Progenitor cell of endocrine pancreas (in vitro differentiated cells): ENCODE measurements at regions not wholly inside any gene's neighbourhood (a gene's known extent, or its start where the extent isn't known, plus 50 kb on each side); places are given as distances from the start of the nearest gene placed in this dataset.

Source experiments
- DNase-seq: peaks from one replicate; pipeline ENCODE4 v3.0.0; 2021; ENCODE audit warnings: low spot score; ENCODE audit not compliant: unreplicated experiment
- H3K27ac Mint-ChIP-seq: 2 replicates; pipeline ENCODE4 v1.8.0; 2021; ENCODE audit warnings: mild to moderate bottlenecking, moderate library complexity, mixed read lengths
- H3K27me3 Mint-ChIP-seq: 2 replicates; pipeline ENCODE4 v1.8.0; 2021; ENCODE audit warnings: mixed read lengths
- H3K36me3 Mint-ChIP-seq: 2 replicates; pipeline ENCODE4 v1.8.0; 2022; ENCODE audit warnings: mixed read lengths; ENCODE audit not compliant: insufficient read depth
- H3K4me1 Mint-ChIP-seq: 2 replicates; pipeline ENCODE4 v1.8.0; 2021; ENCODE audit warnings: low read depth, mixed read lengths
- H3K4me3 Mint-ChIP-seq: 2 replicates; pipeline ENCODE4 v1.8.0; 2021; ENCODE audit warnings: low read depth, mild to moderate bottlenecking, moderate library complexity, mixed read lengths
- H3K9me3 Mint-ChIP-seq: 2 replicates; pipeline ENCODE4 v1.8.0; 2021; ENCODE audit warnings: low read depth, mixed read lengths
- CTCF ChIP-seq: fragments of 200-600 bp; sonication (generic); IDR thresholded peaks from one replicate; pipeline ENCODE4 v1.5.0; 2021; ENCODE audit warnings: antibody characterized with exemption, mild to moderate bottlenecking; ENCODE audit not compliant: unreplicated experiment

DNA sequence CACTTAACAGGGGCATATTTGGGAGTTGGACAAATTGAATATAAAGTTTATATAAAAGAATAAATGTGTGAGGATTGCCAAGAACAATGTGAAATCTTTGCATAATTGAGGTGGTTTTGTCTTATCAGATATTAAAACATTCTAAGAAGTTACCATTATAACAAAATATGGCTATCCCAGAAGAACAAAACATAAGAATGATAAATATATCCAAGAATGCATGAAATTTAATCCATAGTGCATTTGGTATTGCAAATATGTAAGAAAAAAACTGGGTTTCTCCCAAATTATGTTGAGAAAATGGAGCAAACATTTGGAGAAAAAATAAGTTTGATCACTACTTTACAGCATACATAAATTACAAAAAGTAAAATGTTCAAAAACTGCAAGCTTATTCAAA is 562.4 kb downstream of the RNF144A start:
- TF ChIP-seq CTCF = no peak

DNA sequence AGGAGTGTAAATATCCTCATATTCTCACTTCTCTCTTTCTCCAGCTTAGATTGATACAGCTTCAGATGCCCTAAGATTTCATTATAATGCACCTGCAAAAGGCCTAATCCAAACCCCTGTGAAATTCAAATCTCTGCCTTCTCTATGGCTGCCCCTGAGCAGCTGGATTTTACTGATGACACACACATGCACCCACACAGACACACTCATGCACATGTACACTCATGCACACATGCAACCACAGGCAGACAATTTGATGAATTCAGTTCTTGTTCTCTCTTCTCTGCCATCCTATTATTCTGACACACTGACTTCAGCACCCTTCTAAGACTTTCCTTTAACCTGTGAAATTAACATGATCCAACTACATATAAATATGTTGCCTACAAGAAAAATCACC is 563.2 kb downstream of the RNF144A start:
- Mint-ChIP-seq H3K27me3 (no peaks in the 10 kb centered on the region), H3K9me3 (peaks cover 6% of the 10 kb centered on the region), H3K36me3 (no peaks in the 10 kb centered on the region), H3K4me3 (no peak overlapping the region), H3K27ac (no peak overlapping the region), H3K4me1 (peaks cover 2% of the 10 kb centered on the region)
- no peak for TF ChIP-seq CTCF
- DNase-seq = no peak

More for the DNA sequence above, 562.4 kb downstream of the RNF144A start:
- H3K36me3 Mint-ChIP-seq = no peaks in the 10 kb centered on the region
- peaks cover 2% of the 10 kb centered on the region for H3K4me1 Mint-ChIP-seq
- no peak overlapping the region for H3K4me3 Mint-ChIP-seq
- peaks cover 6% of the 10 kb centered on the region for H3K9me3 Mint-ChIP-seq
- no peak for DNase-seq
- H3K27ac Mint-ChIP-seq = no peak overlapping the region
- H3K27me3 Mint-ChIP-seq = no peaks in the 10 kb centered on the region

- Mint-ChIP-seq H3K4me1 (no peaks in the 10 kb centered on the region), H3K27me3 (peaks cover 11% of the 10 kb centered on the region), H3K36me3 (no peaks in the 10 kb centered on the region), H3K27ac (no peak overlapping the region), H3K9me3 (no peaks in the 10 kb centered on the region), H3K4me3 (no peak overlapping the region)
- no peak for DNase-seq
- TF ChIP-seq CTCF = no peak
Observed at GRCh38 chr2:7490672-7491071, 573.5 kb downstream of the RNF144A start.

DNA sequence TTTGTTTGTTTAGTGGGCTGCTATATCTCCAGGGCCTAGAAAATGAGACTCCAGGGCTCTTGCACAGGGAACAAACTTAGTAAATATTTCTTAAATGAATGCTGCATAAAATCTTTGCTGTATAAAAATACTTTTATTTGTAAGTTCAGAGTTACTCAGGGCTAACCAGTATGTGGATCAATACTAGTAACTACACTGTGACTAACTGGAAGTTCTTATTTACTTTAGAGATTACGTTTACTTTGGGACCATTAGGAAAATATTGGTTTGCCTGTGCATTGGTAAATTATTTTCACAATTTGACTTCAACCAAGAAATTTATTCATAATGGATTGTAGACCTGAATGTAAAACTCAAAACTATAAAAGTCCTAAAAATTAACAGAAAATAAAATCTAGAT is 575.5 kb downstream of the RNF144A start:
- Mint-ChIP-seq H3K9me3 (no peaks in the 10 kb centered on the region), H3K4me3 (no peak overlapping the region), H3K27me3 (peaks cover 6% of the 10 kb centered on the region), H3K36me3 (no peaks in the 10 kb centered on the region), H3K27ac (no peak overlapping the region), H3K4me1 (no peaks in the 10 kb centered on the region)
- TF ChIP-seq CTCF = no peak
- DNase-seq = no peak

DNA sequence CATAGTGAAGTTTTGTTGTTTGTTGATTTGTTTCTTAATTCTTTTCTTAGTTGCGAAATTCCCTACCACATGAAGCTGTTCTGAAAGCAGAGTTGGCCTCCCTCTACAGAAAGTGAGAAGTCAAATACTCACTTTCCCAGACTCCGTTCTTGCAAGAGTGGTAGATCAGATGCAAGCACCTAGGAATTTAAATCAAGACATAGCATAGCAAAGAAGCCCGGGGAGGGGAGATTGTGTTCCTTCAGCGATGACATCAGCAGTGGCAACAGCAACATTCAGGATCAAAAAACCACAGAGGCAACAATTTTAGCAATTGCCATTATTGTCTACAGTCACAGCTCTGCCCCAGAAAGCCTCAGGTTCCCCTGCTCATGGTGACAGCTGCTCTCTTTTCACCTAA is 580.0 kb downstream of the RNF144A start:
- no peaks in the 10 kb centered on the region for H3K9me3 Mint-ChIP-seq

More for the DNA sequence above, 580.0 kb downstream of the RNF144A start:
- Mint-ChIP-seq H3K27ac (no peak overlapping the region), H3K4me3 (no peak overlapping the region), H3K27me3 (peaks cover 7% of the 10 kb centered on the region), H3K36me3 (no peaks in the 10 kb centered on the region), H3K4me1 (no peaks in the 10 kb centered on the region)
- no peak for TF ChIP-seq CTCF
- no peak for DNase-seq
